Kidney capillary endothelial cell (primary cell): ENCODE measurements at regions not wholly inside any gene's neighbourhood (a gene's known extent, or its start where the extent isn't known, plus 50 kb on each side); places are given as distances from the start of the nearest gene placed in this dataset.
"Not testable (repeated sequence)": the region's sequence is repeated elsewhere in the genome, so short reads cannot be mapped to it uniquely, and the experiment has no call there.

Experiments
- DNase-seq: peaks from one replicate; pipeline ENCODE4 v3.0.0-alpha.2; 2018; ENCODE audit warnings: low spot score

GRCh38 chr11:112617977-112618826 lies 343.0 kb upstream of the NCAM1 start:
- no peak for DNase-seq

- DNase-seq, result no peak
Measured at GRCh38 chr11:112619106-112619505, 342.1 kb upstream of the NCAM1 start.

DNA sequence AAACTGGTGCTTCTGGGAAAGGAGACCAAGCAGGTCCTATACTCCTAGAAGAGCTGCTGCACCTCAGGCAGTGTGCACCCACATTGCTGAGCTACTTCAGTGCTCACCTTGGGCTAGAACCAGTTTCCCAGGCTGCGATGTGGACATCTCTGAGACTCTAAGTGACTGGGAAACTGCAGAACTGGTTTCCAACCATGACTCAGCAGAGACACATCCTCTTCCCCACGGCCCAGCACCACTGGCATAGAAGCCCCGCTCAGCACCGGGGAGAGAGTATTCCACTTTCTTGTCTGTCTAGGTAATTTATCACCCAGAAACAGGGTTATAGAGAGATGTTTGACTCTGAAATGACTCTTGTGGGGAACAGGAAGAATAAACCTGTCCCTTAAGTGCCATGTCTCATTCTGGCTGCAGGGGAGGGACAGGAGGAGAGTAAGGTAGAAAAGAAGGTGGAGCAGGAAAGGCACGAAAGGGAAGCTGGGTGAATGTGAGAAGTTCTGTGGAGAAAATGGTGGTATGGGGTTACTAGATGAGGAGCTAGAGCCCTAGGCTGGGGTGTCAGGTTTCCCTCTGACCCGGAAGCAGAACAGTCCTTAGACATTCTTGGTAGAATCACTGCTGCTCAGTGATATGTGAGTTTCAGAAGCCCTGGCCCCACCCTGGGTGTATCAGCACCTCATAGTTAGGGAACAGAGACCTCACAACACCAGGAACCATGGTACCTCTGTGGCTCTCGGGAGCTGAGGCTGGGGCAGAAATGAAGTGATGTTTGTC lies 340.4 kb upstream of the NCAM1 start:
- DNase-seq, result no peak

DNA sequence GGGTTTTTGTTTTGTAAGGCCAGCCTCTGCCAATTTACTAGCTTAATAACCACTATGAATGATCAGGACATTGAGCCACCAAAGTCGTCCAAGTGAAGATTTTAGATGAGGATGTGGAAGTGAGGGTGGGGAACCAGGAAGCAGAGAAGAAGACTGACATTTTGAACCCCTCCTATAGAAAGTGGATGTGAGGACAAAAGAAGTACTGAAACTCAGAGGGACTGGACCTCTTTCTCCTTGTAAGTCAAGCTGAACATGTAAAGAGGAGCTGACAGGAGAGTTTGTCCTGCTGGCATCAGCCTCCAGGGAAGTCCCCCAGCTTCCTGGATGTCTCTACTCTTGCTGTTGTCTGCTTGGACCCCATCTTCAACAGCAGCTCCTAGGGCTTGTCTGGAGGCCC lies 338.2 kb upstream of the NCAM1 start:
- DNase-seq, result no peak

GRCh38 chr11:112624431-112624830 lies 336.8 kb upstream of the NCAM1 start:
- DNase-seq, result no peak

DNA sequence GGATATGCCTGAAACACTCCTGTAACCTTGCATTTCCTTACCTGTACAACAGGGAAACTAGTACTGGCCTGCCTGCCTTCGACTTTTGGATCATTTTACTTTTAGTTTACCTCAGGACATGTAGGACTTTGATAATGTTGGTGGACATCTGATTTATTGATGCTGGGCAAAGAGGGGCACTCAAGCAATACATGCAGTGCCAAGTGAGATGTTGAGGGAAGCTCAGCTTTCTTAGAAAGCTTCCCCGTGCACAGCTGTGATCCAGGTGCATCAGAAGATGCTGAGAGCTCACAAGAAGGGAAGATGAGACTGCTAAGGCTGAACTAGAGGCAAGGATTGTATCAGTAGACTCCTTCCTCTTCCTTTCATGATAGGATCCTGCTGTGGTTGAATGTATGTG lies 336.2 kb upstream of the NCAM1 start:
- not testable (repeated sequence) for DNase-seq

GRCh38 chr11:112625814-112626213 lies 335.4 kb upstream of the NCAM1 start:
- no peak for DNase-seq

DNA sequence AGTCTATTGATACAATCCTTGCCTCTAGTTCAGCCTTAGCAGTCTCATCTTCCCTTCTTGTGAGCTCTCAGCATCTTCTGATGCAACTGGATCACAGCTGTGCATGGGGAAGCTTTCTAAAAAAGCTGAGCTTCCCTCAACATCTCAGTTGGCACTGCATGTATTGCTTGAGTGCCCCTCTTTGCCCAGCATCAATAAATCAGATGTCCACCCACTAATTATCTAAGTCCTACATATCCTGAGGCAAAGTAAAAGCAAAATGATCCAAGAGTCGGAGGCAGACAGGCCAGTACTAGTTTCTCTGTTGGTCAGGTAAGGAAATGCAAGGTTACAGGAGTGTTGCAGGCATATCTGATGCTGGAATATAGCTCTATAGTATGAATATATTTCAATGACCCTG lies 334.5 kb upstream of the NCAM1 start:
- no peak for DNase-seq

DNA sequence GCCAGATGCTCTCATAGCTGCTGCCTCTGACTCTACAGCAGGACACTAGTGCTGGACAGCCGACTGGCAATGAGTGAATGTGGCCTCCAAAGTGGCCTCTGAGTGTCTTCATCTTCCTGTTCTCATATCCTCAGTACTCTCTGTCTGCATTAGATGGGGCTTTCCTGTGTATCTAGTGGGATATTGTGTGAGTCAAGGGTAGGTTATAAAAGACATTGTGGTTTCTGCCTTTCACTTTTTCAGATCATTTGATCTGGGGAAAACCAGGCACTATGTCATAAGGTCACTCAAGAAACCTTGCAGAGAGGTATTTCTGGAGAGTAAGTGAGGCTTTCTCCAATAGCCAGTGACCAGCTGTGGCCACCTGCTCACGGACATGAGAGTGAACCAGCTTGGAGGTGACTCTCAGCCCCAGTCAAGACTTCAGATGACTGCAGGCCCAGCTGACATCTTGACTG lies 333.6 kb upstream of the NCAM1 start:
- no peak for DNase-seq

GRCh38 chr11:112628676-112629075 lies 332.5 kb upstream of the NCAM1 start:
- DNase-seq, result no peak

DNA sequence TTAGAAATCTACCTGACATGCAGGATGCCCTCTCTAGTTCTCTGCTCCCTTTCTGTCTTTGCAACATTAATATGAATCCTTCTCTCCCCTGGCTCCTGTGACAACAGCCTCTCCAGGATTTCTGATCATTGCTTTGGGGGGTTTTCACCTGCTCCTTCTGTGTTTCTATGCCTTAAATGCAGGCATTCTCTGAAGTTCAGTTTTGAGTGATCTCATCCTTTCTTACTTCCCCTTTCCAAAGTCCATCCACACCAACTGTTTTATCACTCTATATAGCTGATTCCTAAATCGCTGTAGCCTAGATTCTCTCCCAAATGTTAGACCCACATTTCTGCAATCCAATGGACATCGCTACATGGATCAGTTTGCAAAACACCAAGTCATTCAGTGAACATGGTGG lies 330.7 kb upstream of the NCAM1 start:
- no peak for DNase-seq

DNA sequence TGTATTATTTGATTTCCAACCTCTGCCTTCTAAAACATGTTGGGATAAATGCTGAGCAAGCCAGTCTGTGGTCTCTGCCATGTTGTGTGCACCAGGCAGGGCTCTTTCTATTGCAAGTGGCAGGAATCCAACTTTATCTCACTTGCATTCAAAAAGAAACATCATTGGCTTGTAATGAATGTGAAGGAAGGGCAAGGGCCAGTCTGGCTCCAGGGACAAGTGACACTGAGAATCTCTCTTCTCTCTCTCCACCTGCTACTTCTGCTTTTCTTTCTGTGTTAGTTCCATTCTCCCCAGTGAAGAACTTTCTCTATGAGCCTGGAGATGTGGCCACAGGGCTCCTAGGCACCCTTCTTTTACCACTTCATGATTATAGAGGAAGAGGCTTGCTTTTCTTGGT lies 329.9 kb upstream of the NCAM1 start:
- DNase-seq, result no peak

- DNase-seq, result no peak
Measured at GRCh38 chr11:112632866-112633505, 328.2 kb upstream of the NCAM1 start.

GRCh38 chr11:112634551-112634950 lies 326.7 kb upstream of the NCAM1 start:
- no peak for DNase-seq

DNA sequence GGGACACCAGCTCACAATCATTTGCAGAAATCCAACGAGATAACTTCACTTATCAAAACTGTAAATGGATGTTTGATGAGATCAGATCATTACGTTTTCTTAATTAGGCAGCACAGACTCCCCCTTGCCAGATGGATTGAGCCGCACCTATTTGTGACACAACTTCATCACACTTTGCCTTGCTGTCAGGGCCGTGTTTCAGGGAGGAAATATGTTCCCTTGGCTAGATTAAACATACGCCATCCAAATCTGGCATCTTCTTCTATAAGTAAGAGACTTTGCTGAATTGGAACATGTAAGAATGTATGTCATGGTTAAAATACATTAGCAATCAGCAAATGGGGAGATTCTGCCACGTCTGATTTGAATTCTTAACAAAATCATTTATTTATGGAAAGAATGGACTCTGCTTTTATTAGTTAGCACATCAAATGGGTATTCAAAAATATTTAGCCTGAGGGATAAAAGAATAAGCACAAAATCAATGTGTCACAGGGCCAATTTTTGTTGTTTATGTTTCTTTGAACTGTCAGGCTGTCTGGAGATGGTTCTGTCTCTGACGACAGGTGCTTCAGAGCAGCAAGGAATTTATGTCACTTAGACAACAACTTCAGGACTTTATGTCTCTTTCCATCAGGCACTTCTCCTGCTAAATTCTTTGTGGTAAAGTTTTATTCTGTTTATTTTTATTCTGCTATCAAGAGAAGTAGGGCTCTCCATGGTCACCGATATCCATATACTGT lies 326.1 kb upstream of the NCAM1 start:
- no peak for DNase-seq

DNA sequence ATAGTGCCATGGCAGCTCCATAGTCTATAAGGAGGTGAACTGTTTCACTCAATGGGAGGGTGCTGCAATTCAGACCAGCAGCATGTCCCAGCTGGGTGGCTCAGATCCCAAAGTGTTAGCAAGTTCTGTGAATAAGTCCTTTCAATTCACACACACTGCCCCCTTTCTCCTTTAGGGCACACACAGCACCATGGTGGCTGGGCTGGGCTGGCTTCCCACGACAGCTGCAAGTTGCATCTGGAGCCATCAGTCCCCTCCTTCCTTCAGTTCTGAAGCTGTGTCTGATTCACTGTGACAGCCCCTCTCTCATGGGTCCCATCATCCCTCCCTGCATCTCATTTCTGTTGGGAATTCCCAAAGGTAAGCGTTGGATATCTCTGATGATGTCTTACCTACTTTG lies 324.1 kb upstream of the NCAM1 start:
- no peak for DNase-seq

DNA sequence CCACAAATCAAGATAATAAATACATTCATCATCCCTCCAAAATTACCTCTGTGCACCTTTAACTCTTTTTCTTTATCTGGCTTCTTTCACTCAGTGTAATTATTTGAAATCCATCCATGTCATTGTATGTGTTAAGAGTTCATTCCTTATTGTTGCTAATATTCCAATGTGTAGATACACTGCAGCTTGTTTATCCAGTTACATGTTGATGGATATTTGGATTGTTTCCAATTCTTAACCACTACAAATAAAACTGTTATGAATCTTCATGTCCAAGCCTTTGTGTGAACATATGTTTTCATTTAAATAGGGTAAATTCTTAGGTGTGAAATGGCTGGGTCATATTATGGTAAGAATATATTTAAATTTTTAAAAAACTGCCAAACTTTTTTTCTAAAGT lies 323.3 kb upstream of the NCAM1 start:
- no peak for DNase-seq

- no peak for DNase-seq
Measured at GRCh38 chr11:112639469-112639868, 321.8 kb upstream of the NCAM1 start.

GRCh38 chr11:112643416-112643815 lies 317.8 kb upstream of the NCAM1 start:
- no peak for DNase-seq

- no peak for DNase-seq
Measured at GRCh38 chr11:112644410-112645131, 316.6 kb upstream of the NCAM1 start.

GRCh38 chr11:112649856-112650255 lies 311.4 kb upstream of the NCAM1 start:
- DNase-seq, result no peak
